Immature natural killer cell (primary cell): ENCODE measurements at regions not wholly inside any gene's neighbourhood (a gene's known extent, or its start where the extent isn't known, plus 50 kb on each side); places are given as distances from the start of the nearest gene placed in this dataset.
A peak's percentile ranks its signal among the peaks of the same experiment; 100 is the strongest.

Source experiments
- DNase-seq, 3 donors: peaks; one replicate each; pipeline ENCODE4 v3.0.0; 2022; ENCODE audit warnings: mixed read lengths in 1 of 3
- H3K27ac Mint-ChIP-seq, 6 donors: one replicate each; pipeline ENCODE4 v1.8.0; 2020; ENCODE audit warnings: mixed read lengths in 6 of 6, mild to moderate bottlenecking in 5 of 6, inconsistent platforms in 4 of 6, moderate library complexity in 3 of 6
- H3K27me3 Mint-ChIP-seq, 3 donors: one replicate each; pipeline ENCODE4 v1.8.0; 2020 to 2021; ENCODE audit warnings: low read depth in 3 of 3, mild to moderate bottlenecking in 3 of 3, mixed read lengths in 3 of 3, moderate library complexity in 3 of 3, inconsistent platforms in 1 of 3
- H3K36me3 Mint-ChIP-seq, 3 donors: one replicate each; pipeline ENCODE4 v1.8.0; 2020; ENCODE audit warnings: mixed read lengths in 3 of 3, inconsistent platforms in 2 of 3, mild to moderate bottlenecking in 2 of 3
- H3K4me1 Mint-ChIP-seq, 2 donors: one replicate each; pipeline ENCODE4 v1.8.0; 2020; ENCODE audit warnings: inconsistent platforms in 2 of 2, mild to moderate bottlenecking in 2 of 2, mixed read lengths in 2 of 2, moderate library complexity in 1 of 2
- H3K4me3 Mint-ChIP-seq, 5 donors: one replicate each; pipeline ENCODE4 v1.8.0; 2020; ENCODE audit warnings: mild to moderate bottlenecking in 5 of 5, mixed read lengths in 5 of 5, inconsistent platforms in 3 of 5, moderate library complexity in 3 of 5
- H3K9me3 Mint-ChIP-seq, 6 donors: one replicate each; pipeline ENCODE4 v1.8.0; 2020; ENCODE audit warnings: mild to moderate bottlenecking in 6 of 6, mixed read lengths in 6 of 6, inconsistent platforms in 4 of 6, moderate library complexity in 3 of 6

- Mint-ChIP-seq H3K27me3 (peaks cover 2 to 7% (median 5%) of the 10 kb centered on the region in 3 donors), H3K4me1 (no peaks in the 10 kb centered on the region), H3K27ac (no peak overlapping the region), H3K36me3 (no peaks in the 10 kb centered on the region), H3K9me3 (no peaks in the 10 kb centered on the region), H3K4me3 (no peak overlapping the region)
- DNase-seq = no peak
Observed at GRCh38 chr13:111844222-111844671, 222.7 kb upstream of the SOX1 start.

DNA sequence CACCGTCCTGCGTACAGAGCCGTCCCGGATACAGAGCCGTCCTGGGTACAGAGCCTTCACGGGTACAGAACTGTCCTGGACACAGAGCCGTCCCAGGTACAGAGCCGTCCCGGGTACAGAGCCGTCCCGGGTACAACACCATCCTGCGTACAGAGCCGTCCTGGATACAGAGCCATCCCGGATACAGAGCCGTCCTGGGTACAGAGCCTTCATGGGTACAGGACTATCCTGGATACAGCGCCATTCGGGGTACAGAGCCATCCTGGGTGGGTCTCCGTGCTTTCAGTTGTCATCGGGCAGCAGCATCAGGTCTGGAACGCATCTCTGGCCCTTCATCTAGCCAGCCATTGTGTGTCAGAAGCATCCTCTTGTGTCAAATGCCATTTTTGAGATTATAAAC is 222.3 kb upstream of the SOX1 start:
- H3K4me3 Mint-ChIP-seq = no peak overlapping the region
- H3K9me3 Mint-ChIP-seq = no peaks in the 10 kb centered on the region
- peaks cover 2 to 7% (median 5%) of the 10 kb centered on the region in 3 donors for H3K27me3 Mint-ChIP-seq
- no peaks in the 10 kb centered on the region for H3K36me3 Mint-ChIP-seq
- H3K27ac Mint-ChIP-seq = no peak overlapping the region
- no peaks in the 10 kb centered on the region for H3K4me1 Mint-ChIP-seq
- no peak for DNase-seq

GRCh38 chr13:111845621-111846351 is 221.2 kb upstream of the SOX1 start:
- no peaks in the 10 kb centered on the region for H3K9me3 Mint-ChIP-seq
- no peak for DNase-seq
- peaks cover 2 to 11% (median 5%) of the 10 kb centered on the region in 3 donors for H3K27me3 Mint-ChIP-seq
- H3K4me3 Mint-ChIP-seq = no peak overlapping the region
- H3K36me3 Mint-ChIP-seq = no peaks in the 10 kb centered on the region
- H3K27ac Mint-ChIP-seq = no peak overlapping the region
- H3K4me1 Mint-ChIP-seq = no peaks in the 10 kb centered on the region

DNA sequence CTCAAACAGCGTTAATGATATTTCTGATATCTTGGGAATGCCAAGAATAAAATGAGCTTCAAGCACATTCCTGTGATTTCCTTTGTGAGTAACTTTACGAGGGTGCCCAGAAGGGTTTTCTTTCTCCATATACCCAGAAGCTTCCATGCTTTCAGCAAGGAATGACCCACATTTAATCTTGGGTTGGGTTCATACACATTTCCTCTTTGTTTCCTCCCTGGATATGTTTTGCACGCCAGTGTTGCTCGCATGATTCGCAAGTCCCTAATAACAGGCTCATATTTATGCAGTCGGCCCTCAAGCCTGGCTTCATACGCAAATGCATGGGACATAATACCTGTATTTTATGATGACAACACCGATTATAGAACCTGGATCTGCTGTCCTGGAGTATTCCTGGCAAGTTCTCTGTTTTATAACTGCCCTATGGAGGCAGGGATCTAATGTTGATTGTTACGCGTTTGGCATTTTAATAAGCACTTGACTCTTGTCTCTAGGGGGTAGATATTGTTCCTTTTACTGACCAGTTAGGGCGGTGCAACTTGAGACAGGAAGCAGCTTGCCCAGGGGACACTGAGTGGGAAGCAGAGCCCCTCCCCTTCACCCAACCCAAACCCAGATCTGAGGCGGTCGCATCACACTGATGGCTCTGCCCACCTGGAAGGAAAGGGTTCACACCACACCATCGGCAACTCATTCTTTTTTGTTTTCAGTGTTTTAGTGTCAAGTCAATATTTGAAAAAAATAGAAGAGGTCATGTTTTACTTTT is 220.4 kb upstream of the SOX1 start:
- no peaks in the 10 kb centered on the region for H3K9me3 Mint-ChIP-seq
- peaks cover 4 to 11% (median 5%) of the 10 kb centered on the region in 3 donors for H3K27me3 Mint-ChIP-seq
- H3K27ac Mint-ChIP-seq = no peak overlapping the region
- no peaks in the 10 kb centered on the region for H3K36me3 Mint-ChIP-seq
- DNase-seq = no peak
- no peaks in the 10 kb centered on the region for H3K4me1 Mint-ChIP-seq
- no peak overlapping the region for H3K4me3 Mint-ChIP-seq

GRCh38 chr13:111847964-111848363 is 219.0 kb upstream of the SOX1 start:
- Mint-ChIP-seq H3K27me3 (peaks cover 4 to 11% (median 5%) of the 10 kb centered on the region in 3 donors), H3K36me3 (no peaks in the 10 kb centered on the region), H3K9me3 (no peaks in the 10 kb centered on the region), H3K27ac (no peak overlapping the region), H3K4me3 (no peak overlapping the region), H3K4me1 (no peaks in the 10 kb centered on the region)
- DNase-seq = no peak

DNA sequence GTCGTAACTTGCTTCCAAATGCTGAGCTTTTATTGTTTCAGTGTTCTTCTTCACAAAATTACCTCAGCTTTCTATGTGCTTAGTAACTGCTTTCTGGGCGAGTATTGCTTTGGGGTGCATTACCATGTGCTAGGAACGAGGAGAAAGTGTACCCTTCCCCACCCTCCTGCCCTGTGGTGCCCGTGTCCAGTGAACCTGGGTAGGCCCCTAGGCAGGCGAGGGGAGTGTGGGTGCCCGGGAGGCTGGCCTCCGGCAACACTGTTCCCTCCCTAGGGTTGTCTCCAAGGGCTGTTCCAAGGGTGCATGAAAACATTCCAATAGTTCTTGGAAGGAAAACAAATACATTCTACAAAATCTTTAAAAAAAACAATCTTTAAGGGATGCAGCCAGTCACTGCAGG is 216.5 kb upstream of the SOX1 start:
- no peak overlapping the region for H3K27ac Mint-ChIP-seq
- no peaks in the 10 kb centered on the region for H3K36me3 Mint-ChIP-seq
- H3K4me3 Mint-ChIP-seq = no peak overlapping the region
- peaks cover 4 to 11% (median 5%) of the 10 kb centered on the region in 3 donors for H3K27me3 Mint-ChIP-seq
- no peaks in the 10 kb centered on the region for H3K4me1 Mint-ChIP-seq
- DNase-seq = no peak
- no peaks in the 10 kb centered on the region for H3K9me3 Mint-ChIP-seq

DNA sequence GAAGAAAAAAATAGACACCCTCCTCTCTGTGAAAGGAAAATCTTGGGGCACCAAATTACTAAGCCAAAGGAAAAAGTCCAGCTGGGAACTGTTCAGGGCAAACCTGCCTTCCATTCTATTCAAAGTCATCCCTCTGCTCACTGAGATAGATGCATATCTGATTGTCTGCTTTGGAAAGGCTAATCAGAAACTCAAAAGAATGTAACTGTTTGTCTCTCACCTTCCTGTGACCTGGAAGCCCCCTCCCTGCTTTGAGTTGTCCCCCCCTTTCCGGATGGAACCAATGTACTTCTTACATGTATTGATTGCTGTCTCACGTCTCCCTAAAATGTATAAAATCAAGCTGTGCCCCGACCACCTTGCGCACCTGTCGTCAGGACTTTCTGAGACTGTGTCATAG is 216.0 kb upstream of the SOX1 start:
- no peaks in the 10 kb centered on the region for H3K9me3 Mint-ChIP-seq
- H3K27ac Mint-ChIP-seq = peak overlapping the region in 1 of 6 donors; percentile 0

GRCh38 chr13:111852725-111853518 is 214.0 kb upstream of the SOX1 start:
- Mint-ChIP-seq H3K27ac (no peak overlapping the region), H3K27me3 (peaks cover 3 to 9% (median 6%) of the 10 kb centered on the region in 3 donors), H3K36me3 (no peaks in the 10 kb centered on the region), H3K4me3 (no peak overlapping the region), H3K4me1 (no peaks in the 10 kb centered on the region), H3K9me3 (no peaks in the 10 kb centered on the region)
- no peak for DNase-seq

More for the DNA sequence above, 216.0 kb upstream of the SOX1 start:
- Mint-ChIP-seq H3K4me3 (no peak overlapping the region), H3K36me3 (no peaks in the 10 kb centered on the region), H3K27me3 (peaks cover 4 to 9% (median 5%) of the 10 kb centered on the region in 3 donors), H3K4me1 (no peaks in the 10 kb centered on the region)
- DNase-seq = no peak

DNA sequence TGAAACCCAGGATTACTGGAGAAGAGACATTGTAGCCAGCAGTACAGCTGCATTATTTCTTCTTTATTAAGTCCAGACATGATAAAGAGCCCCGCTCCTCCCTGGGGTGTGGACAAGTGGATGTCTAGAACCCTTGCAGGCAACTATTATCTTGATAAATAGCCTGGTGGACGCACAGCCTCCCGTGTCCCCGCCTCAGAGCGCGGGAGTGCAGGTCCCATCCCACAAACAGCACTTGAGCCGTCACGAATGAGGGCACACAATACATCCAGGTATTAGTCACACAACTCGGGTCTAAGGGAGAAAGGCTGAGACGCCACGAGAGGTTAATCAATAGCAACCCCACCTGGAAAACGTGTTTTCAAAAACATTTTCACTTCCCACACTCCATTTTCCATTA is 213.2 kb upstream of the SOX1 start:
- no peaks in the 10 kb centered on the region for H3K36me3 Mint-ChIP-seq
- H3K4me1 Mint-ChIP-seq = no peaks in the 10 kb centered on the region
- no peak overlapping the region for H3K4me3 Mint-ChIP-seq
- no peaks in the 10 kb centered on the region for H3K9me3 Mint-ChIP-seq
- no peak overlapping the region for H3K27ac Mint-ChIP-seq
- no peak for DNase-seq
- peaks cover 3 to 6% (median 4%) of the 10 kb centered on the region in 3 donors for H3K27me3 Mint-ChIP-seq

DNA sequence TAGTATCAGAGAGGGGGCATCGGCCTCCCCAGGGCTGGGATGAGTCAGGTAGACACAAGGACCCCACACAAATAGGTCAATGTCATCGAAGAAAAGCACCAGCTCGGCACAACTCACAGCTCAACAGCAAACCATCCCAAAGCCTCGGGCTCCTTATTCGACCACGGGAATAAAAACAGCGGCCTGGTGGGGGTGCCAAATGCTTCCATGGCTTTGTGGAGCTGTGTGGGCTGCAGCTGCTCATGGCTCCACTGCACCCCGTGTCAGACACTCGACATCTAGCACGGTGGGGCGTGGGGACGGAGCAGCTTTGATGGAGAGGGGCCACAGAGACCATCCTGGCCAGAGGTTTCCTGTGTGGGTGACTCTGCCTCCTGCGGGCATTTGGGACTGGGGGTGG is 212.5 kb upstream of the SOX1 start:
- Mint-ChIP-seq H3K4me1 (no peaks in the 10 kb centered on the region), H3K36me3 (no peaks in the 10 kb centered on the region), H3K9me3 (no peaks in the 10 kb centered on the region), H3K27me3 (peaks cover 3 to 6% (median 4%) of the 10 kb centered on the region in 3 donors), H3K4me3 (no peak overlapping the region), H3K27ac (no peak overlapping the region)
- DNase-seq = no peak

- no peaks in the 10 kb centered on the region for H3K9me3 Mint-ChIP-seq
- H3K4me3 Mint-ChIP-seq = no peak overlapping the region
- H3K4me1 Mint-ChIP-seq = no peaks in the 10 kb centered on the region
- H3K27ac Mint-ChIP-seq = no peak overlapping the region
- DNase-seq = no peak
- H3K27me3 Mint-ChIP-seq = peaks cover 3 to 4% (median 3%) of the 10 kb centered on the region in 3 donors
- no peaks in the 10 kb centered on the region for H3K36me3 Mint-ChIP-seq
Observed at GRCh38 chr13:111855191-111855590, 211.8 kb upstream of the SOX1 start.

GRCh38 chr13:111855786-111856185 is 211.2 kb upstream of the SOX1 start:
- H3K27me3 Mint-ChIP-seq = peaks cover 2 to 5% (median 3%) of the 10 kb centered on the region in 3 donors
- H3K4me1 Mint-ChIP-seq = no peaks in the 10 kb centered on the region
- no peaks in the 10 kb centered on the region for H3K9me3 Mint-ChIP-seq
- H3K4me3 Mint-ChIP-seq = no peak overlapping the region
- no peak overlapping the region for H3K27ac Mint-ChIP-seq
- no peaks in the 10 kb centered on the region for H3K36me3 Mint-ChIP-seq
- no peak for DNase-seq

GRCh38 chr13:111856571-111856970 is 210.4 kb upstream of the SOX1 start:
- Mint-ChIP-seq H3K27me3 (peaks cover 2 to 4% (median 3%) of the 10 kb centered on the region in 3 donors), H3K36me3 (no peaks in the 10 kb centered on the region), H3K4me3 (no peak overlapping the region), H3K9me3 (no peaks in the 10 kb centered on the region), H3K4me1 (no peaks in the 10 kb centered on the region), H3K27ac (no peak overlapping the region)
- DNase-seq = no peak

- Mint-ChIP-seq H3K9me3 (no peaks in the 10 kb centered on the region), H3K27me3 (peaks cover 2 to 5% (median 4%) of the 10 kb centered on the region in 3 donors), H3K27ac (no peak overlapping the region), H3K4me3 (no peak overlapping the region), H3K36me3 (no peaks in the 10 kb centered on the region), H3K4me1 (no peaks in the 10 kb centered on the region)
- no peak for DNase-seq
Observed at GRCh38 chr13:111857336-111857735, 209.6 kb upstream of the SOX1 start.
